SK-N-SH treated with all-trans-retinoic acid at 6 μM for 48 hours (cell line): ENCODE measurements at regions not wholly inside any gene's neighbourhood (a gene's known extent, or its start where the extent isn't known, plus 50 kb on each side); places are given as distances from the start of the nearest gene placed in this dataset.

Experiments used
- ATAC-seq: fragments of 200-7000 bp; cut with Tn5 transposase; 3 replicates; pipeline ENCODE4 v1.9.1; 2020; ENCODE audit warnings: mild to moderate bottlenecking, moderate library complexity
- BACH2 ChIP-seq: fragments of 250-450 bp; sonication (Bioruptor Pico); IDR thresholded peaks from 2 replicates; pipeline ENCODE4 v1.9.0; 2021; ENCODE audit warnings: mild to moderate bottlenecking, borderline replicate concordance
- CREB5 ChIP-seq: fragments of 250-450 bp; sonication (Bioruptor Pico); IDR thresholded peaks from 2 replicates; pipeline ENCODE4 v1.5.1; 2020; ENCODE audit warnings: low read depth, mild to moderate bottlenecking, moderate library complexity
- CSDC2 ChIP-seq: fragments of 250-450 bp; sonication (Bioruptor Pico); IDR thresholded peaks from 2 replicates; pipeline ENCODE4 v1.5.0; 2020; ENCODE audit warnings: mild to moderate bottlenecking, moderate library complexity
- CSRNP3 ChIP-seq: fragments of 250-450 bp; sonication (Bioruptor Pico); IDR thresholded peaks from 2 replicates; pipeline ENCODE4 v1.5.1; 2021; ENCODE audit warnings: mild to moderate bottlenecking, moderate library complexity
- GLIS3 ChIP-seq: fragments of 250-450 bp; sonication (Bioruptor Pico); IDR thresholded peaks from 2 replicates; pipeline ENCODE4 v1.5.0; 2020; ENCODE audit warnings: mild to moderate bottlenecking, moderate library complexity
- ISL1 ChIP-seq: fragments of 250-450 bp; sonication (Bioruptor Pico); IDR thresholded peaks from 2 replicates; pipeline ENCODE4 v2.1.2; 2022; ENCODE audit warnings: mild to moderate bottlenecking, moderate library complexity
- OSR1 ChIP-seq: fragments of 250-450 bp; sonication (Bioruptor Pico); IDR thresholded peaks from 2 replicates; pipeline ENCODE4 v1.8.0; 2022; ENCODE audit warnings: moderate library complexity, mild to moderate bottlenecking, inconsistent platforms
- PATZ1 ChIP-seq: fragments of 250-450 bp; sonication (Bioruptor Pico); IDR thresholded peaks from 2 replicates; pipeline ENCODE4 v1.8.0; 2020; ENCODE audit warnings: mild to moderate bottlenecking, moderate library complexity, borderline replicate concordance
- POU6F1 ChIP-seq: fragments of 250-450 bp; sonication (Bioruptor Pico); IDR thresholded peaks from 2 replicates; pipeline ENCODE4 v1.8.0; 2021; ENCODE audit warnings: low read depth, mild to moderate bottlenecking, moderate library complexity, borderline replicate concordance
- PPARA ChIP-seq: fragments of 250-450 bp; sonication (Bioruptor Pico); IDR thresholded peaks from 2 replicates; pipeline ENCODE4 v1.5.0; 2020; ENCODE audit warnings: mild to moderate bottlenecking, borderline replicate concordance
- RARB ChIP-seq: fragments of 250-450 bp; sonication (Bioruptor Pico); IDR thresholded peaks from 2 replicates; pipeline ENCODE4 v1.8.0; 2021; ENCODE audit warnings: mild to moderate bottlenecking, moderate library complexity
- SNAI2 ChIP-seq: fragments of 250-450 bp; sonication (Bioruptor Pico); IDR thresholded peaks from 2 replicates; pipeline ENCODE4 v1.5.0; 2020; ENCODE audit warnings: mild to moderate bottlenecking, moderate library complexity
- TCF4 ChIP-seq: fragments of 250-450 bp; sonication (Bioruptor Pico); IDR thresholded peaks from 2 replicates; pipeline ENCODE4 v1.8.0; 2021; ENCODE audit warnings: mild to moderate bottlenecking, moderate library complexity, borderline replicate concordance
- TOX ChIP-seq: fragments of 250-450 bp; sonication (Bioruptor Pico); IDR thresholded peaks from 2 replicates; pipeline ENCODE4 v1.8.0; 2021; ENCODE audit warnings: mild to moderate bottlenecking, moderate library complexity, borderline replicate concordance
- TSHZ2 ChIP-seq: fragments of 250-450 bp; sonication (Bioruptor Pico); IDR thresholded peaks from 2 replicates; pipeline ENCODE4 v1.5.0; 2020; ENCODE audit warnings: mild to moderate bottlenecking, moderate library complexity
- ZC3H10 ChIP-seq: fragments of 250-450 bp; sonication (Bioruptor Pico); IDR thresholded peaks from 2 replicates; pipeline ENCODE4 v1.5.1; 2021; ENCODE audit warnings: mild to moderate bottlenecking, moderate library complexity
- ZFP3 ChIP-seq: fragments of 250-450 bp; sonication (Bioruptor Pico); IDR thresholded peaks from 2 replicates; pipeline ENCODE4 v1.5.0; 2020; ENCODE audit warnings: mild to moderate bottlenecking, moderate library complexity
- ZFP30 ChIP-seq: fragments of 450-650 bp; formaldehyde crosslinking; IDR thresholded peaks from 2 replicates; pipeline ENCODE4 v1.5.0; 2022; ENCODE audit warnings: mild to moderate bottlenecking, moderate library complexity
- ZNF565 ChIP-seq: fragments of 450-650 bp; formaldehyde crosslinking; conservative IDR thresholded peaks from 2 replicates; pipeline ENCODE4 v1.5.0; 2020; ENCODE audit warnings: low read depth, mild to moderate bottlenecking, moderate library complexity
- ZNF70 ChIP-seq: fragments of 450-650 bp; formaldehyde crosslinking; IDR thresholded peaks from 2 replicates; pipeline ENCODE4 v1.5.0; 2020; ENCODE audit warnings: mild to moderate bottlenecking, moderate library complexity
- ZNF8 ChIP-seq: fragments of 450-650 bp; formaldehyde crosslinking; IDR thresholded peaks from 2 replicates; pipeline ENCODE4 v1.5.0; 2020; ENCODE audit warnings: mild to moderate bottlenecking, moderate library complexity

- TF ChIP-seq CREB5 (CRISPR knock-in tag) (no peak), PATZ1 (CRISPR knock-in tag) (no peak), OSR1 (CRISPR knock-in tag) (no peak), RARB (no peak), POU6F1 (no peak), TOX (CRISPR knock-in tag) (no peak), CSDC2 (no peak), TSHZ2 (CRISPR knock-in tag) (no peak), PPARA (CRISPR knock-in tag) (no peak), ZNF565 (CRISPR knock-in tag) (no peak), ZNF70 (CRISPR knock-in tag) (no peak), ZNF8 (CRISPR knock-in tag) (no peak), TCF4 (CRISPR knock-in tag) (no peak), ZC3H10 (CRISPR knock-in tag) (no peak), CSRNP3 (CRISPR knock-in tag) (no peak)
- peak; percentile 28; the same call in 1 of the 3 replicates for ATAC-seq
Observed at GRCh38 chr11:106379265-106379664, 301.8 kb downstream of the AASDHPPT start.

- TF ChIP-seq ISL1 (CRISPR knock-in tag), result no peak
- no peak for TF ChIP-seq TOX (CRISPR knock-in tag)
- no peak for TF ChIP-seq PPARA (CRISPR knock-in tag)
- peak; percentile 34; the same call in 2 of the 3 replicates for ATAC-seq
Observed at GRCh38 chr11:106379712-106380111, 302.2 kb downstream of the AASDHPPT start.

- peak; percentile 22; the same call in 1 of the 3 replicates for ATAC-seq
- no peak for TF ChIP-seq OSR1 (CRISPR knock-in tag)
- no peak for TF ChIP-seq SNAI2 (CRISPR knock-in tag)
- TF ChIP-seq POU6F1, result no peak
- no peak for TF ChIP-seq ZFP3 (CRISPR knock-in tag)
- no peak for TF ChIP-seq RARB
- no peak for TF ChIP-seq TSHZ2 (CRISPR knock-in tag)
- TF ChIP-seq ZNF70 (CRISPR knock-in tag), result no peak
- TF ChIP-seq BACH2 (CRISPR knock-in tag), result no peak
- no peak for TF ChIP-seq PATZ1 (CRISPR knock-in tag)
- TF ChIP-seq CSDC2, result no peak
- no peak for TF ChIP-seq ZFP30 (CRISPR knock-in tag)
- TF ChIP-seq GLIS3 (CRISPR knock-in tag), result no peak
- TF ChIP-seq ZNF565 (CRISPR knock-in tag), result no peak
Observed at GRCh38 chr11:106381895-106382294, 304.4 kb downstream of the AASDHPPT start.
